SU-DHL-6 (cell line): ENCODE measurements at regions not wholly inside any gene's neighbourhood (a gene's known extent, or its start where the extent isn't known, plus 50 kb on each side); places are given as distances from the start of the nearest gene placed in this dataset.

Source experiments
- EZH2phosphoT487 ChIP-seq: fragments of 200-600 bp; sonication (generic), shearing (Covaris generic); conservative IDR thresholded peaks from 2 replicates; pipeline ENCODE4 v1.6.1; 2018; ENCODE audit warnings: mild to moderate bottlenecking, antibody characterized with exemption, low read length, moderate library complexity, mixed read lengths
- TF ChIP-seq, protein P1 (sequence below): fragments of 200-600 bp; sonication (generic); IDR thresholded peaks from one replicate; pipeline ENCODE4 v1.5.1; 2017; ENCODE audit warnings: antibody characterized with exemption, mild to moderate bottlenecking, low read length, moderate library complexity; ENCODE audit not compliant: insufficient read depth, poor library complexity, severe bottlenecking

DNA sequence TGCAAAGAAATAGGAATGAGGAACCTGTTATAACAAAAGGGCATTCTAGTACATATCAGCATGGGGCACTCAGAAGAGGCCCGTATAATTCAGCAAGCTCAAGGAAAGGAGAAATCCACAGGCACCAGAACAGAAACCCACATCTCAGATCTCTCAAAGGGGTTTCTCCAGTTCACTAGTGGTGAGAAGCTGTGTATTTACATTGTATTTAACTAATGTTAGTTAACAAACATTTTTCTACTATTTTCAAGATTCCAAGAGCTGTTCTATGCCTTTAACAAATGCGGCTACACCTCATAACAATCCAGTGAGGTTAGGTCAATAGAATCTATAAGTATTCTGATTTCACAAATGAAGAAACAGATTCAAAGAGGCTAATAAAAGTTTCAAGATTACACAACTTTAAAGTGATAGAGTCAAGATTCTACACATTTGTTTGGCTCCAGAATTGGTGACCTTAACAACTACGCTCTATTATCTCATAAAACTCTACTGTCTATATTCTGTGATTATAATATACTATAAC lies 77.3 kb downstream of the CXXC4 start:
- TF ChIP-seq, protein P1, sequence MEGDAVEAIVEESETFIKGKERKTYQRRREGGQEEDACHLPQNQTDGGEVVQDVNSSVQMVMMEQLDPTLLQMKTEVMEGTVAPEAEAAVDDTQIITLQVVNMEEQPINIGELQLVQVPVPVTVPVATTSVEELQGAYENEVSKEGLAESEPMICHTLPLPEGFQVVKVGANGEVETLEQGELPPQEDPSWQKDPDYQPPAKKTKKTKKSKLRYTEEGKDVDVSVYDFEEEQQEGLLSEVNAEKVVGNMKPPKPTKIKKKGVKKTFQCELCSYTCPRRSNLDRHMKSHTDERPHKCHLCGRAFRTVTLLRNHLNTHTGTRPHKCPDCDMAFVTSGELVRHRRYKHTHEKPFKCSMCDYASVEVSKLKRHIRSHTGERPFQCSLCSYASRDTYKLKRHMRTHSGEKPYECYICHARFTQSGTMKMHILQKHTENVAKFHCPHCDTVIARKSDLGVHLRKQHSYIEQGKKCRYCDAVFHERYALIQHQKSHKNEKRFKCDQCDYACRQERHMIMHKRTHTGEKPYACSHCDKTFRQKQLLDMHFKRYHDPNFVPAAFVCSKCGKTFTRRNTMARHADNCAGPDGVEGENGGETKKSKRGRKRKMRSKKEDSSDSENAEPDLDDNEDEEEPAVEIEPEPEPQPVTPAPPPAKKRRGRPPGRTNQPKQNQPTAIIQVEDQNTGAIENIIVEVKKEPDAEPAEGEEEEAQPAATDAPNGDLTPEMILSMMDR, result no peak
- TF ChIP-seq EZH2phosphoT487, result no peak
